SK-N-MC (cell line): ENCODE measurements at regions not wholly inside any gene's neighbourhood (a gene's known extent, or its start where the extent isn't known, plus 50 kb on each side); places are given as distances from the start of the nearest gene placed in this dataset.
"Not testable (repeated sequence)": the region's sequence is repeated elsewhere in the genome, so short reads cannot be mapped to it uniquely, and the experiment has no call there.

Experiments
- EZH2 ChIP-seq: fragments of 200-600 bp; sonication (generic); IDR thresholded peaks from one replicate; pipeline ENCODE4 v1.6.1; 2017; ENCODE audit warnings: antibody characterized with exemption
- FOXP2 ChIP-seq: optimal IDR thresholded peaks from 2 replicates; pipeline ENCODE3; 2011; ENCODE audit warnings: mild to moderate bottlenecking, moderate library complexity; ENCODE audit not compliant: insufficient read depth; ENCODE audit errors: extremely low read length, control extremely low read depth
- POLR2AphosphoS5 ChIP-seq: IDR thresholded peaks from 2 replicates; pipeline ENCODE4 v1.6.1; 2012; ENCODE audit warnings: mild to moderate bottlenecking, low read depth, low read length, borderline replicate concordance

- TF ChIP-seq POLR2AphosphoS5, EZH2, FOXP2: not testable (repeated sequence)
Measured at GRCh38 chr1:221978631-221979334, 236.9 kb upstream of the DUSP10 start.
